ENCODE measurements at regions not wholly inside any gene's neighbourhood (a gene's known extent, or its start where the extent isn't known, plus 50 kb on each side); places are given as distances from the start of the nearest gene placed in this dataset.

DNA sequence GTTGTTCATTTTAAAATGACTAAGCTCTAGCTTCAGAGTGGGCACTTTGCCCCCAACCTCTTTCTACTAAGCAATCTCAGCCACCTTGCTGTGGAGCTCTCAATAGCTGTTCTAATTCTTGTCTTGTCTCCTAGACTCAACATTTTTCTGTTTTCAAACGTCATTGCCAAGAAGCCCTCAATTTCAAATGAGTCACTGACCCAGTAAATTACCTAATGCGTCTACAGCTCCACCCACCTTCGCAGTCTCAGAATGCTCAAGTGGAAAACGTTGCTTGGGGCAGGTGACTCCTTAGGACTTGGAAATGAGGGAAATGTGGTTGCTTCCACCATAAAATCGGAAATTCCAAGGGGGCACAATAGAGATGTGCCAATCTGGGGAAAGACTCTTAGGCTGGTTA, 59.0 kb downstream of the ING2 start:
- DNase-seq (ENCODE audit: low spot score) (no peak), FAIRE-seq (no peak)

DNA sequence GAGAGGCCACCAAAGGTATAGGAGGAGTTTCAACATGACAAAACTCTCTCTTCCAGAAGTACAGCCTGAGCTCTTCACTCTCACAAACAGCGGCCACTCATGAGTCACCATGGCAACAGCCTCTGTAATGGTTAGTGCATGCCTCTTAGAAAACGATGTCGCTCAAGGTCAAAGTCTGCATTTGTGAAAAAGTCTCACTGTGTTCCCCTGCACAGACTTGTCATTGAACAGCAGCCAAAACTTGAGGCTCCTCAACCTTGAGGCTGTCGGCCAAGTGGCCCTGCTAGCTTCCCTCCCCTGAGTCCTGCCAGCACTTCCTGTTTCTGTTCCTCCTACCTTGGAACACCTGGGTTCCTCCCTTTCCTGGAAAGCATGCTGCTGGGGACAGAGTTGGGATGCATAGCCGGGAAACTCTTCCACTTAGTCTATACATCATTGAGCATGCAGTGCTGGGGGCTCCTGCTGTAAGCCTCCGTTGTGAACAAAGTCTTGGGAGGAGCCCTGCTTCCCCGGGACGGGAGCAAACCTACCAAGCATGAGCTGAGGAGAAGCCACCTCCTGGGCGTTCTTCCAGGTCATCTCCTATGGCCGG, 66.6 kb downstream of the ING2 start:
- no peak for FAIRE-seq
- DNase-seq (ENCODE audit: low spot score), result peak; percentile 5

- FAIRE-seq (no peak), DNase-seq (ENCODE audit: low spot score) (no peak)
These were observed 72.0 kb downstream of the ING2 start for GRCh38 chr4:183576701-183577404.

- DNase-seq (ENCODE audit: low spot score), result no peak
- FAIRE-seq, result no peak
These were observed 75.5 kb downstream of the ING2 start for GRCh38 chr4:183580370-183580769.

GRCh38 chr4:183580849-183581248, 76.0 kb downstream of the ING2 start:
- FAIRE-seq (no peak), DNase-seq (ENCODE audit: low spot score) (no peak)

- DNase-seq (ENCODE audit: low spot score) (no peak), FAIRE-seq (no peak)
These were observed 72.2 kb downstream of the RWDD4 start for GRCh38 chr4:183586824-183587223.

DNA sequence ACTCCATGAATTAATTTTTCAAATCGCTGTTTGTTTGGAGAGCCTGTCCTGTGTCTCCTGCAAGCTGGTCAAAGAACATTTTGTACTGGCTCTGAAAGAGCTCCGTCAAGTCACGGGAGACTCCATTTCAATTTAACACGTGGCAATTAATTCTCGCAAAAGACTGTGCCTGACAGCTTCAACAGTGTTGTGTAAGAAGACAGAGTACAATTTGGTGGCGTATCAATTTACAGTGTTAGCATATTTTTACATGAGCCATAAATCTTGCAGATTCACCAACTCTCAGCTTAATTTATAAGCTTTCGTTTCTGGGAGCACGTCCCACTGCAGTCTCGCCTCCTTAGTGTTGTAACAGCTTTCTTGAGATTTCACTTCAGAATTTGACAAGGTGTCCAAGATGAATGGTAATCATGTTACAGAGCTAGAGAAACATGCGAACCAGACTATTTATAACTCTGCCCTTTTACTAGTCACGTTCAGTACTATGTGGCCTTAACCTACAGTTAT, 70.8 kb downstream of the RWDD4 start:
- FAIRE-seq, result no peak
- no peak for DNase-seq (ENCODE audit: low spot score)

DNA sequence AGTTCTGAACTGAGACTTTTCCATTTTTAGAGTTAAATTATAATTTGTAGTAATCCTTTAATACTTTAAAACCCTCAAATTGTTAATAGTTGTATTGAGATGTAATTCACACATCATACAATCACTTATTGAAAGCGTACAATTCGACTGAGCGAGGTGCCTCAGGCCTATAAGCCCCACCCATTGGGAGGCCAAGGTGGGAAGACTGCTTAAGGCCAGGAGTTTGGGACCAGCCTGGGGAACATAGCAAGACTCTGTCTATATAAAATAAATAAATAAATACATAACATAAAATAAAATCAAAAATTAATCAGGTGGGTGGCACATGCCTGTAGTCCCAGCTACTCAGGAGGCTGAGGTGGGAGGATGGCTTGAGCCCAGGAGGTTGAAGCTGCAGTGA, 70.3 kb downstream of the RWDD4 start:
- no peak for DNase-seq (ENCODE audit: low spot score)
- no peak for FAIRE-seq

- FAIRE-seq (no peak), DNase-seq (ENCODE audit: low spot score) (no peak)
These were observed 69.4 kb downstream of the RWDD4 start for GRCh38 chr4:183589461-183590099.
